Adrenal gland (tissue), 5 donors: ENCODE measurements at regions not wholly inside any gene's neighbourhood (a gene's known extent, or its start where the extent isn't known, plus 50 kb on each side); places are given as distances from the start of the nearest gene placed in this dataset.

Experiments
- CTCF ChIP-seq, 6 experiments: fragments of 450-650 bp in 4 of 6; fragments of 200-600 bp in 2 of 6; sonication (generic) in 1 of 6; IDR thresholded peaks; 1 replicate in 5 of 6; 2 replicates in 1 of 6; pipeline versions ENCODE4 v1.5.1 to v1.8.0; 2016 to 2021; ENCODE audit warnings: antibody characterized with exemption in 6 of 6, mild to moderate bottlenecking in 2 of 6, moderate library complexity in 1 of 6
- POLR2A ChIP-seq, 2 donors: fragments of 450-650 bp; IDR thresholded peaks; one replicate each; pipeline ENCODE4 v1.6.1; 2017; ENCODE audit warnings: antibody characterized with exemption in 2 of 2, mild to moderate bottlenecking in 2 of 2, moderate library complexity in 1 of 2
- donor health status: DM: no; HTN: no; CAD: no.

- TF ChIP-seq CTCF (IDR thresholded peaks at IDR 0.05) = peak in 2 of 6 experiments; percentile 25 to 34
- no peak for TF ChIP-seq POLR2A (IDR thresholded peaks at IDR 0.05)
These were observed 55.6 kb upstream of the ACMSD start for GRCh38 chr2:134782792-134783191.
